ENCODE measurements at regions not wholly inside any gene's neighbourhood (a gene's known extent, or its start where the extent isn't known, plus 50 kb on each side); places are given as distances from the start of the nearest gene placed in this dataset.

GRCh38 chr9:118455788-118456187, 751.6 kb downstream of the TLR4 start:
- Mint-ChIP-seq H3K27ac (no peak overlapping the region), H3K27me3 (peaks cover 0 to 9% of the 10 kb centered on the region in 2 donors), H3K4me1 (ENCODE audit: low read depth in 2 of 2) (no peaks in the 10 kb centered on the region), H3K9me3 (peaks cover 8 to 9% of the 10 kb centered on the region in 2 donors), H3K4me3 (no peak overlapping the region), H3K36me3 (ENCODE audit: insufficient read depth) (no peaks in the 10 kb centered on the region)
- DNase-seq, result no peak
- no peak for ATAC-seq (replicated peaks)

- Mint-ChIP-seq H3K9me3 (peaks cover 8 to 9% of the 10 kb centered on the region in 2 donors), H3K4me3 (no peak overlapping the region), H3K27ac (no peak overlapping the region), H3K4me1 (ENCODE audit: low read depth in 2 of 2) (no peaks in the 10 kb centered on the region), H3K36me3 (ENCODE audit: insufficient read depth) (no peaks in the 10 kb centered on the region), H3K27me3 (peaks cover 0 to 9% of the 10 kb centered on the region in 2 donors)
- no peak for ATAC-seq (replicated peaks)
- no peak for DNase-seq
Observed at GRCh38 chr9:118457171-118458000, 753.2 kb downstream of the TLR4 start.

GRCh38 chr9:118459913-118460312, 755.7 kb downstream of the TLR4 start:
- no peak for ATAC-seq (replicated peaks)

GRCh38 chr9:118463419-118463818, 759.2 kb downstream of the TLR4 start:
- H3K9me3 Mint-ChIP-seq, result peaks cover 0 to 4% of the 10 kb centered on the region in 2 donors

More at GRCh38 chr9:118459913-118460312, 755.7 kb downstream of the TLR4 start:
- H3K27me3 Mint-ChIP-seq, result peaks cover 0 to 9% of the 10 kb centered on the region in 2 donors
- H3K4me3 Mint-ChIP-seq, result no peak overlapping the region
- H3K27ac Mint-ChIP-seq, result no peak overlapping the region
- H3K4me1 Mint-ChIP-seq (ENCODE audit: low read depth in 2 of 2), result no peaks in the 10 kb centered on the region
- no peak for DNase-seq
- peaks cover 8 to 9% of the 10 kb centered on the region in 2 donors for H3K9me3 Mint-ChIP-seq
- H3K36me3 Mint-ChIP-seq (ENCODE audit: insufficient read depth), result no peaks in the 10 kb centered on the region

GRCh38 chr9:118473521-118473920, 769.3 kb downstream of the TLR4 start:
- Mint-ChIP-seq H3K27ac (no peak overlapping the region), H3K4me3 (no peak overlapping the region), H3K9me3 (no peaks in the 10 kb centered on the region), H3K36me3 (ENCODE audit: insufficient read depth) (no peaks in the 10 kb centered on the region), H3K4me1 (ENCODE audit: low read depth in 2 of 2) (no peaks in the 10 kb centered on the region), H3K27me3 (no peaks in the 10 kb centered on the region)
- no peak for DNase-seq
- no peak for ATAC-seq (replicated peaks)

More at GRCh38 chr9:118463419-118463818, 759.2 kb downstream of the TLR4 start:
- DNase-seq (no peak), ATAC-seq (replicated peaks) (no peak)
- H3K27ac Mint-ChIP-seq, result no peak overlapping the region
- H3K27me3 Mint-ChIP-seq, result no peaks in the 10 kb centered on the region
- no peaks in the 10 kb centered on the region for H3K36me3 Mint-ChIP-seq (ENCODE audit: insufficient read depth)
- H3K4me1 Mint-ChIP-seq (ENCODE audit: low read depth in 2 of 2), result no peaks in the 10 kb centered on the region
- no peak overlapping the region for H3K4me3 Mint-ChIP-seq

- Mint-ChIP-seq H3K36me3 (ENCODE audit: insufficient read depth) (no peaks in the 10 kb centered on the region), H3K4me3 (no peak overlapping the region), H3K27ac (no peak overlapping the region), H3K4me1 (ENCODE audit: low read depth in 2 of 2) (no peaks in the 10 kb centered on the region), H3K27me3 (no peaks in the 10 kb centered on the region), H3K9me3 (peaks cover 0 to 2% of the 10 kb centered on the region in 2 donors)
- no peak for DNase-seq
- no peak for ATAC-seq (replicated peaks)
Observed at GRCh38 chr9:118478752-118479151, 774.5 kb downstream of the TLR4 start.

GRCh38 chr9:118482306-118482705, 778.1 kb downstream of the TLR4 start:
- Mint-ChIP-seq H3K4me1 (ENCODE audit: low read depth in 2 of 2) (no peaks in the 10 kb centered on the region), H3K4me3 (no peak overlapping the region), H3K9me3 (peaks cover 4 to 5% of the 10 kb centered on the region in 2 donors), H3K36me3 (ENCODE audit: insufficient read depth) (no peaks in the 10 kb centered on the region), H3K27me3 (no peaks in the 10 kb centered on the region), H3K27ac (no peak overlapping the region)
- no peak for DNase-seq
- no peak for ATAC-seq (replicated peaks)

- Mint-ChIP-seq H3K36me3 (ENCODE audit: insufficient read depth) (no peaks in the 10 kb centered on the region), H3K27me3 (no peaks in the 10 kb centered on the region), H3K27ac (no peak overlapping the region), H3K4me1 (ENCODE audit: low read depth in 2 of 2) (no peaks in the 10 kb centered on the region), H3K4me3 (no peak overlapping the region), H3K9me3 (peaks cover 7 to 9% of the 10 kb centered on the region in 2 donors)
- ATAC-seq (replicated peaks), result no peak
- DNase-seq, result no peak
Observed at GRCh38 chr9:118483677-118484076, 779.5 kb downstream of the TLR4 start.

- no peak overlapping the region for H3K4me3 Mint-ChIP-seq
- no peaks in the 10 kb centered on the region for H3K4me1 Mint-ChIP-seq (ENCODE audit: low read depth in 2 of 2)
- no peak for ATAC-seq (replicated peaks)
- H3K27ac Mint-ChIP-seq, result no peak overlapping the region
- DNase-seq, result no peak
- H3K9me3 Mint-ChIP-seq, result peaks cover 5 to 15% of the 10 kb centered on the region in 2 donors
- H3K36me3 Mint-ChIP-seq (ENCODE audit: insufficient read depth), result no peaks in the 10 kb centered on the region
- no peaks in the 10 kb centered on the region for H3K27me3 Mint-ChIP-seq
Observed at GRCh38 chr9:118503236-118503635, 799.0 kb downstream of the TLR4 start.

GRCh38 chr9:118510711-118511110, 806.5 kb downstream of the TLR4 start:
- Mint-ChIP-seq H3K4me3 (no peak overlapping the region), H3K4me1 (ENCODE audit: low read depth in 2 of 2) (no peaks in the 10 kb centered on the region), H3K9me3 (peaks cover 3 to 6% of the 10 kb centered on the region in 2 donors), H3K27ac (no peak overlapping the region), H3K36me3 (ENCODE audit: insufficient read depth) (no peaks in the 10 kb centered on the region), H3K27me3 (no peaks in the 10 kb centered on the region)
- no peak for DNase-seq
- ATAC-seq (replicated peaks), result no peak

GRCh38 chr9:118515947-118516346, 811.7 kb downstream of the TLR4 start:
- Mint-ChIP-seq H3K4me1 (ENCODE audit: low read depth in 2 of 2) (no peaks in the 10 kb centered on the region), H3K36me3 (ENCODE audit: insufficient read depth) (no peaks in the 10 kb centered on the region), H3K9me3 (peaks cover 0 to 1% of the 10 kb centered on the region in 2 donors), H3K27ac (no peak overlapping the region), H3K4me3 (no peak overlapping the region), H3K27me3 (no peaks in the 10 kb centered on the region)
- no peak for DNase-seq
- no peak for ATAC-seq (replicated peaks)

- Mint-ChIP-seq H3K9me3 (peaks cover 0 to 4% of the 10 kb centered on the region in 2 donors), H3K27ac (no peak overlapping the region), H3K4me1 (ENCODE audit: low read depth in 2 of 2) (no peaks in the 10 kb centered on the region)
Observed at GRCh38 chr9:118521261-118521660, 817.1 kb downstream of the TLR4 start.

GRCh38 chr9:118522093-118523028, 818.2 kb downstream of the TLR4 start:
- no peaks in the 10 kb centered on the region for H3K27me3 Mint-ChIP-seq
- H3K4me1 Mint-ChIP-seq (ENCODE audit: low read depth in 2 of 2), result no peaks in the 10 kb centered on the region
- no peak for DNase-seq
- no peak overlapping the region for H3K4me3 Mint-ChIP-seq
- H3K36me3 Mint-ChIP-seq (ENCODE audit: insufficient read depth), result no peaks in the 10 kb centered on the region
- H3K27ac Mint-ChIP-seq, result no peak overlapping the region
- ATAC-seq (replicated peaks), result no peak
- H3K9me3 Mint-ChIP-seq, result peaks cover 0 to 4% of the 10 kb centered on the region in 2 donors

More at GRCh38 chr9:118521261-118521660, 817.1 kb downstream of the TLR4 start:
- no peaks in the 10 kb centered on the region for H3K27me3 Mint-ChIP-seq
- H3K36me3 Mint-ChIP-seq (ENCODE audit: insufficient read depth), result no peaks in the 10 kb centered on the region
- no peak for ATAC-seq (replicated peaks)
- H3K4me3 Mint-ChIP-seq, result no peak overlapping the region
- no peak for DNase-seq

All from effector memory CD8-positive, alpha-beta T cell (primary cell).